Activated T-cell treated with anti-CD3 and anti-CD28 coated beads, Interleukin-2, amount 50 U/mL, for 72 hours (primary cell): ENCODE measurements at regions not wholly inside any gene's neighbourhood (a gene's known extent, or its start where the extent isn't known, plus 50 kb on each side); places are given as distances from the start of the nearest gene placed in this dataset.
"Not testable (repeated sequence)": the region's sequence is repeated elsewhere in the genome, so short reads cannot be mapped to it uniquely, and the experiment has no call there.

Experiments
- ATAC-seq, 2 donors: fragments of 150-1000 bp; cut with Tn5 transposase; replicated peaks in 1 of 2; 2 replicates each; pipeline ENCODE4 v1.10.0; 2021; ENCODE audit warnings: moderate library complexity in 2 of 2, mild to moderate bottlenecking in 1 of 2
- DNase-seq, 2 donors: peaks; one replicate each; pipeline ENCODE4 v3.0.0; 2021 to 2022; ENCODE audit warnings: mixed read lengths in 1 of 2
- H3K27ac Mint-ChIP-seq: one replicate; pipeline ENCODE4 v1.8.0; 2022; ENCODE audit warnings: mild to moderate bottlenecking, moderate library complexity, mixed read lengths
- H3K27me3 Mint-ChIP-seq: one replicate; pipeline ENCODE4 v1.8.0; 2022; ENCODE audit warnings: low read depth, mixed read lengths
- H3K36me3 Mint-ChIP-seq, 2 donors: one replicate each; pipeline ENCODE4 v1.8.0; 2022; ENCODE audit warnings: mixed read lengths in 2 of 2, mild to moderate bottlenecking in 1 of 2; ENCODE audit not compliant: insufficient read depth in 2 of 2
- H3K4me1 Mint-ChIP-seq: one replicate; pipeline ENCODE4 v1.8.0; 2022; ENCODE audit warnings: low read depth, mixed read lengths
- H3K4me3 Mint-ChIP-seq, 2 donors: one replicate each; pipeline ENCODE4 v1.8.0; 2022; ENCODE audit warnings: mild to moderate bottlenecking in 2 of 2, mixed read lengths in 2 of 2, moderate library complexity in 2 of 2
- H3K9me3 Mint-ChIP-seq, 2 donors: one replicate each; pipeline ENCODE4 v1.8.0; 2022; ENCODE audit warnings: mixed read lengths in 2 of 2

DNA sequence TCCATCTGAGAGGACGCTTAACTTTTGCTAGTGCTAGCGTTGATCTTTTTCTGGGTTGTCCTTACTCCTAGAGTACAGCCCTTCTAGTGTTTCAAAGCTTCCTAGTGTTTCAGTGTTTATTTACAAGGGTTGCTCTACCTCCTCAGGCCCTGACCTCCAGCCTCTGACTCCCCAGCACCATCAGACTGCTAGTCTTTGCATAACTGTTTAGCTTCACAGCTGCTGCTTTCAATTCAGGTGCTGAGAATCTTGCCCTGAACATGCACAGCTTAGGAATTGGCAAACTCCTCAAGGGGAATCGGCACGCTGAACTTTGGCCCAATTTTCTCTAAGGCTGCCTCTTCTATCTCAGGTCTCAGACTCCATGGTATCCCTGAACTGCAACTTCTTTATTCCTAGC is 52.9 kb downstream of the OR52B4 start:
- H3K27ac Mint-ChIP-seq, H3K36me3 Mint-ChIP-seq, H3K27me3 Mint-ChIP-seq, H3K4me3 Mint-ChIP-seq, ATAC-seq, DNase-seq, H3K4me1 Mint-ChIP-seq, H3K9me3 Mint-ChIP-seq: not testable (repeated sequence)

DNA sequence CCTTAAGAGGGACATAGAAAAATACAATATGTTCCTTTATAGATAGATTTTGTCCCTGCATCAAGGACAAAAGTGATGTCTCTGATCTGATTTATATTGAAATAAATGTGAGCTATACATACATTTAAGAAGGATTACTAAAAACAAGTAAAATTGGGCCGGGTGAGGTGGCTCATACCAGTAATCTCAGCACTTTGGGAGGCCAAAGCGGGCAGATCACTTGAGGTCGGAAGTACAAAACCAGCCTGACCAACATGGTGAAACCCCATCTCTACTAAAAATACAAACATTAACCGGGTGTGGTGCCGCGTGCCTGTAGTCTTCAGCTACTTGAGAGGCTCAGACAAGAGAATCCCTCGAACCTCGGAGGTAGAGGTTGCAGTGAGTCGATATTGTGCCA is 91.0 kb downstream of the OR52B4 start:
- not testable (repeated sequence) for H3K36me3 Mint-ChIP-seq, ATAC-seq, H3K9me3 Mint-ChIP-seq, H3K4me3 Mint-ChIP-seq, H3K27ac Mint-ChIP-seq, H3K4me1 Mint-ChIP-seq, DNase-seq, H3K27me3 Mint-ChIP-seq

DNA sequence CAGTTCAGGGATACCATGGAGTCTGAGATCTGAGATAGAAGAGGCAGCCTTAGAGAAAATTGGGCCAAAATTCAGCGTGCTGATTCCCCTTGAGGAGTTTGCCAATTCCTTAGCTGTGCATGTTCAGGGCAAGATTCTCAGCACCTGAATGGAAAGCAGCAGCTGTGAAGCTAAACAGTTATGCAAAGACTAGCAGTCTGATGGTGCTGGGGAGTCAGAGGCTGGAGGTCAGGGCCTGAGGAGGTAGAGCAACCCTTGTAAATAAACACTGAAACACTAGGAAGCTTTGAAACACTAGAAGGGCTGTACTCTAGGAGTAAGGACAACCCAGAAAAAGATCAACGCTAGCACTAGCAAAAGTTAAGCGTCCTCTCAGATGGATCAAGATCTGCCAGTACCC is 117.1 kb downstream of the OR52B4 start:
- not testable (repeated sequence) for H3K4me3 Mint-ChIP-seq, H3K4me1 Mint-ChIP-seq, H3K27ac Mint-ChIP-seq, ATAC-seq, H3K27me3 Mint-ChIP-seq, DNase-seq, H3K36me3 Mint-ChIP-seq, H3K9me3 Mint-ChIP-seq

DNA sequence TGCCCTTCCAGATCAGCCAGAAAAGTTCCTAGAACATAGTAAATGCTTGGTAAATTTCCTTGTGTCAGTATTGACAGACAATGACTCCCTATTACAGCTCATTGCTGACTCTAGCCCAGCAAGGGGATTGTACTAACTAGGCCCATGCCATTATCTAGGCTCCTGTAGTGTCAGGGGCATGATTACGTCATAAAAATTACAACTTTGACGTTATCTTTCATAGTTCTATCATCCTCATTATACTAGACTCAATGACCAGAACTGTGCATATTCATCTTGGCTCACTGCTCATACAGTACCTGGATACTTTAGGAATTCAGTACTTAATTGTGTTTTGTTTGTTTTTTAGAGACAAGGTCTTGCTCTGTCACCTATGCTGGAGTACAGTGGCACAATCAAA is 118.7 kb downstream of the OR52B4 start:
- not testable (repeated sequence) for DNase-seq, H3K27ac Mint-ChIP-seq, H3K4me3 Mint-ChIP-seq, H3K27me3 Mint-ChIP-seq, H3K4me1 Mint-ChIP-seq, ATAC-seq, H3K9me3 Mint-ChIP-seq, H3K36me3 Mint-ChIP-seq

DNA sequence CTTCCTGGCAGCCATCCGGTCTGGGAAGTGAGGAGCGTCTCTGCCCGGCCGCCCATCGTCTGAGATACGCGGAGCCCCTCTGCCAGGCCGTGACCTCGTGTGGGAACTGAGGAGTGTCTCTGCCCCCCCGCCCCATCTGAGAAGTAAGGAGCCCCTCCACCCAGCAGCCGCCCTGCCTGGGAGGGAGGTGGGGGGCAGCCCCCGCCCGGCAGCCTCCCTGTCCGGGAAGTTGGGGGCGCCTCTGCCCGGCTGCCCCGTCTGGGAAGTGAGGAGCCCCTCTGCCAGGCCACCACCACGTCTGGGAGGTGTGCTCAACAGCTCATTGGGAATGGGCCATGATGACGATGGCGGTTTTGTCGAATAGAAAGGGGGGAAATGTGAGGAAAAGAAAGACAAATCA is 130.4 kb downstream of the OR52B4 start:
- ATAC-seq, H3K4me3 Mint-ChIP-seq, H3K27ac Mint-ChIP-seq, H3K4me1 Mint-ChIP-seq, DNase-seq, H3K9me3 Mint-ChIP-seq, H3K36me3 Mint-ChIP-seq: not testable (repeated sequence)
- peaks cover 18% of the 10 kb centered on the region for H3K27me3 Mint-ChIP-seq

DNA sequence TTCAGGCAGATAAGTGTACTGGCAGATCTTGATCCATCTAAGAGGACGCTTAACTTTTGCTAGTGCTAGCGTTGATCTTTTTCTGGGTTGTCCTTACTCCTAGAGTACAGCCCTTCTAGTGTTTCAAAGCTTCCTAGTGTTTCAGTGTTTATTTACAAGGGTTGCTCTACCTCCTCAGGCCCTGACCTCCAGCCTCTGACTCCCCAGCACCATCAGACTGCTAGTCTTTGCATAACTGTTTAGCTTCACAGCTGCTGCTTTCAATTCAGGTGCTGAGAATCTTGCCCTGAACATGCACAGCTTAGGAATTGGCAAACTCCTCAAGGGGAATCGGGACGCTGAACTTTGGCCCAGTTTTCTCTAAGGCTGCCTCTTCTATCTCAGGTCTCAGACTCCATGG is 124.3 kb downstream of the RRM1 start:
- ATAC-seq, H3K4me1 Mint-ChIP-seq, DNase-seq, H3K27ac Mint-ChIP-seq, H3K27me3 Mint-ChIP-seq, H3K9me3 Mint-ChIP-seq, H3K4me3 Mint-ChIP-seq, H3K36me3 Mint-ChIP-seq: not testable (repeated sequence)

DNA sequence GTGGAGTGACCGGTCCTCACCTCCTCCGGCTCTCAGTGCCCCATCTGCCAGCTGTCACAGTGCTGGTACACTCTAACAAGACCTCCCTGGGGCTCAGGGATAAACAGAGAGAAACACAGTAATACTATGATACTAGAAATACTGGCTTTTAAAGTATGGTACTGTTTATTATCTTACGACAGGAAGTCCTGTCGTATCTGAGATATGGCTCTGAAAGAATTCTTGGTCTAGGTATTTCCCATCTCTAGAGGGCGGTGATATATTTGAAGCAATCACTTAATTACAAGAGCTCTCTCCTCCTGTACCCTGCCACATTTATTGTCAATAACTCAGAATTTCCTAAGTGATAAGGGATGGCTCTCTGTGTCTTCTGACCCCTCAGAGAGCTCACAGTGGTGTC is 119.1 kb downstream of the RRM1 start:
- H3K9me3 Mint-ChIP-seq = no peaks in the 10 kb centered on the region
- peaks cover 16% of the 10 kb centered on the region for H3K27me3 Mint-ChIP-seq
- ATAC-seq (no peak), DNase-seq (no peak)
- H3K4me3 Mint-ChIP-seq = no peak overlapping the region
- H3K4me1 Mint-ChIP-seq = no peaks in the 10 kb centered on the region
- H3K27ac Mint-ChIP-seq = no peak overlapping the region
- H3K36me3 Mint-ChIP-seq = no peaks in the 10 kb centered on the region

DNA sequence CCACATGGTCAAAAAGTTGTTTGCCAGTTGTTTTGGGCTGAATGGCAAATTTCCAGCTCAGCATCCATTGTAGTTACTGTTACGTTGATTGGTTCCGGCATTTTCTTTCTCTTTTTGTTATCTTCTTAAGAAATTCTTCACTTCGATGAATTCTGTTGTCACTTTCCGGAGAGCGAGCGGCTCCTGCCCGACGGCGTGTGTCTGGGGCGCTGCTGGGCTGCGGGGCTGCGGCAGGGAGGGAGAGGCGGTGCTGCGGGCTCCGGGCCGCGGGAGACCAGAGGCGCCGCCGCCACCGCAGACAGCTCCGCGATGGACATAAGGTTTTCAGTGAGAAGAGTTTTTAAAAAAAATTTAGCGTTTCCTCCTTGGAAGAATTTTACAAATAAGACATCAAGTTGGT is 117.4 kb downstream of the RRM1 start:
- Mint-ChIP-seq H3K4me3 (peak overlapping the region in 1 of 2 donors; percentile 34), H3K27ac (no peak overlapping the region), H3K36me3 (no peaks in the 10 kb centered on the region), H3K9me3 (no peaks in the 10 kb centered on the region), H3K27me3 (peaks cover 16% of the 10 kb centered on the region), H3K4me1 (no peaks in the 10 kb centered on the region)
- ATAC-seq (no peak), DNase-seq (no peak)

DNA sequence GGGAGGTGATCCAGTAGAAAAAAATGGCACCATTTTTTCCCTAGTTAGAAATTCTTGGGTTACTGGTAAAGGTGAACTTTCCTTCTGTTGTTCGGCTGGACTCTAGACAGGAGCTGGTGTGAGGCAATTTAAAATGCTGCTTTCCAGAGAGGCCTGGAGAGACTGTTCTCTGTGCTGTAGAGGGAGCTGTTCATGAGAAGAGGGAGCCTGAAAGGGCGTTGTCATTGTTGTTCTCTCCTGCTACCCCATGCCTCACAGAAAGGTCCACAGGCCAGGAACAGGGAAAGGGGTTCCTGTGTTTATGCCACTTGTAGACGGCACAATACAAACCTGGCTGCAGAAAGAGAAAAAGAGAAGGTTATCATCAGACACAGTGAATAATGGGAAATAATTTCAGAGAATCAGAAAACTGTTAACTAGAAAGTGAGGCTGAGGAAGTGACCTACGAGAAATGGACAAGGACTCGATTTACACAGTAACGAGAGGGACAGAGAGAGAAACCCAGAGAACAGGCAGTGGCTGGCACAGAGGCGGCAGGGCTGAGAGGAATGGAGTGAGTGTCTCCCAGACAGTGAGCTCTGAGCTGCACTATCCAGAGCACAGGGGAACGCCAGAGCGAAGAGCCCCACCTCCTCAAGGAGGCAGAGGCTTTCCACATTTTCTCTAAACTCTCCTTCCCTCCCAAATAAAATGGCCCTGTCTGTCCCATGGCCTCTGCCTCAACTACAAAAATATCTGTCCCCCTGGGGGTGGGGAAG is 109.2 kb downstream of the RRM1 start:
- no peak for DNase-seq
- H3K4me1 Mint-ChIP-seq = no peaks in the 10 kb centered on the region

DNA sequence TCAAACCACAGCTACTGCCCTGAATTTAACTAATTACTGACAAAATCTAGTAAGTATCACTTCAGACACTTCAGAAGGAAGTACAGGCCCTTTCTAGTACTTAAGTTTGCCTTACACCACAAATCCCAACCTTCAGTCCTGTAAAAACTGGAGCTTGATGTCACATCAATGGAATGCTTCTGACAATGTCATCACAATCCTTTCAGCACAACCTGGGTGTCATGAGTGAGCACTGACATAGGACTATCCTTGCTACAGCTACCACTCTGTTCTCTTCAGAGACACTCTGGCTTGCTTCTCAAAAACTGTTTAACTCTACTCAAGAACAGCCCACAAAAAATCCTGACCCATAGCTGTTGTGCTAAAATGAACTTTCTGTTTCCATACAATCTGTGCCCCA is 108.2 kb downstream of the RRM1 start:
- Mint-ChIP-seq H3K36me3 (no peaks in the 10 kb centered on the region), H3K27me3 (peaks cover 25% of the 10 kb centered on the region), H3K4me3 (no peak overlapping the region), H3K27ac (no peak overlapping the region), H3K9me3 (no peaks in the 10 kb centered on the region), H3K4me1 (no peaks in the 10 kb centered on the region)
- ATAC-seq (no peak), DNase-seq (no peak)

More for the DNA sequence above, 109.2 kb downstream of the RRM1 start:
- H3K9me3 Mint-ChIP-seq = no peaks in the 10 kb centered on the region
- ATAC-seq = no peak
- peaks cover 25% of the 10 kb centered on the region for H3K27me3 Mint-ChIP-seq
- no peaks in the 10 kb centered on the region for H3K36me3 Mint-ChIP-seq
- no peak overlapping the region for H3K4me3 Mint-ChIP-seq
- no peak overlapping the region for H3K27ac Mint-ChIP-seq

DNA sequence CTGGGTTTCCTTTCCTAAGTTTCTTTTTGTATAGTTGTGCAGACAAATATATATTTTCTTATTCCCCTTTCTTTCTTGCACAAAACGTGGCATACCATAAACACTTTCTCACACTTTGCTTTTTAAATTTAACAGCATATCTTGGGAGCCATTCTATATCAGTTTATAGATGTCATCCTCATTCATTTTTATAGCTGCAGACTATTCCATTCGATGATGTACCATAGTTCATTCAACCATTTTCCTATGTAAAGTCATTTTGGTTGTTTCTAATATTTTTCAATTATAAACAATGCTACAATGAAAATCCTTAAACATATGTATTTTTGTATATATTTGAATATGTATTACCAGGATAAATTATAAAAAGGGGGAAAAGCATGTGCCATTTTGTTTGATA is 102.5 kb downstream of the RRM1 start:
- Mint-ChIP-seq H3K27ac (no peak overlapping the region), H3K4me3 (no peak overlapping the region), H3K9me3 (no peaks in the 10 kb centered on the region), H3K36me3 (no peaks in the 10 kb centered on the region), H3K4me1 (no peaks in the 10 kb centered on the region), H3K27me3 (peaks cover 10% of the 10 kb centered on the region)
- DNase-seq = no peak
- no peak for ATAC-seq

DNA sequence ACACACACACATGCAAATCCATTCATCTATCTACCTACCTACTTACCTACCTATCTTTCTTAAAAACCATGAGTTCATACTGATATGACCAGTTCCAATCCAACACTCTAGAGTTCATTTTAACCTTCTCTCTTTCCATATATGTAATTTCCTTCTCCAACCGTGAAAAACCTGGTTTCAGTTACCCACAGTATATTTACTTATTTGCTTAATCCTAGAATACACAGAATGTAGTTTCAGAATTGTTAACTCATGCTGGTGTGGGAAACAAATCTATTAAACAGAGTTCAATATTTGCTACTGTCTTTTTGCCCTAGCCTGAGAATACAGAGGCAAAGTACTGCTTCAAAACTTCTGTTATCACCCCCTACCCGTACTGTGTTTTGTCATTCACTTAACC is 101.3 kb downstream of the RRM1 start:
- DNase-seq (no peak), ATAC-seq (no peak)
- Mint-ChIP-seq H3K9me3 (no peaks in the 10 kb centered on the region), H3K4me3 (no peak overlapping the region), H3K4me1 (no peaks in the 10 kb centered on the region), H3K36me3 (no peaks in the 10 kb centered on the region), H3K27me3 (peaks cover 10% of the 10 kb centered on the region), H3K27ac (no peak overlapping the region)

DNA sequence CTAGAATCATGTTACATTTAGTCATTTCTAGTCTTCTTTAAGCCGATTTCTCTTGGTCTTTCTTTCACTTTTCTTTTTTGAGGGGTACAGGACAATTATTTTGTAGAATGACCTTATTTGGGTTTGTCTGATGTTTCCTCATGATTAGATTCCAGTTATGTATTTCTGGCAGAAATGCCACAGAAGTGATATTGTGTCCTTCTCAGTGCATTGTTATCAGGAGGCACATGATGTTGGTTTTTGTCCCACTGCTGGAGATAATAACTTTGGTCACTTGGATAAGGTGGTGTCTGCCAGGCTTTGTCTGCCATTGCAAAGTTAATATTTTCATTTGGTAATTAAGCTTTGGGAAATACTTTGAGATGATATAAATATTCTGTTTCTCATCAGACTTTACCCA is 100.3 kb downstream of the RRM1 start:
- DNase-seq = no peak
- no peak for ATAC-seq
- no peak overlapping the region for H3K27ac Mint-ChIP-seq
- H3K27me3 Mint-ChIP-seq = peaks cover 6% of the 10 kb centered on the region
- no peaks in the 10 kb centered on the region for H3K36me3 Mint-ChIP-seq
- H3K4me1 Mint-ChIP-seq = no peaks in the 10 kb centered on the region
- H3K4me3 Mint-ChIP-seq = no peak overlapping the region
- no peaks in the 10 kb centered on the region for H3K9me3 Mint-ChIP-seq

DNA sequence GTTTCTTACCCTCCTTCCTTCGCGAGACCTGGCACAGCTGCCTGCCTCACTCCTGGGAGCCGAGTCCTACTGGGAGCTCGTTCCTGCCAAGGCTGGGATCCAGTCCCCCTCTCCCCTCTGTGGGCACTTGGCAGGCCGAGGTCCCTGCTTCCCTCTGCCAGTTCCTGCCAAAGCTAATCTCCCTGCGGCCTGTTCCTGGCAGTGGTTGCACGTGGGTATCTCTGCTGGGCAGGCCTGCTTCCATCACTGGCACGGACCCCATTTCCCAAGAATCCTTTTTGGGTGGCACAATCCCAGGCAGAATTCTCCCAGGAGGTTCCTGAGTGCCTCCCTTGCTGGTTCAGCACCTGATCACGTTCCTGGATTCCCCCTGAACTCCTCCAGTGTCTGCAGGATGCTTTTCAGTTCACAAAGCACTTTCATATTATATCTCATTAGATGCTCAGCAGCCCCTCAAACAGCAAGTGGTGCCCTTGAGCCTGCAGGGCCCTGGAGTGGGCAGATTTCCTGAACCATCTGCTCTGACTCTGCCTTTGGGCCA is 96.5 kb downstream of the RRM1 start:
- Mint-ChIP-seq H3K36me3 (no peaks in the 10 kb centered on the region), H3K4me3 (no peak overlapping the region), H3K4me1 (peaks cover 5% of the 10 kb centered on the region), H3K27me3 (peaks cover 11% of the 10 kb centered on the region), H3K9me3 (no peaks in the 10 kb centered on the region), H3K27ac (no peak overlapping the region)
- no peak for DNase-seq
- no peak for ATAC-seq
